GM12891 (cell line): ENCODE measurements at regions not wholly inside any gene's neighbourhood (a gene's known extent, or its start where the extent isn't known, plus 50 kb on each side); places are given as distances from the start of the nearest gene placed in this dataset.

Experiments
- POLR2A ChIP-seq: IDR thresholded peaks from 2 replicates; pipeline ENCODE4 v1.6.1; 2011; ENCODE audit warnings: low read depth, low read length, control low read depth
- POLR2AphosphoS5 ChIP-seq: IDR thresholded peaks from 2 replicates; pipeline ENCODE4 v1.6.1; 2011; ENCODE audit warnings: low read depth, low read length, control low read depth
- POU2F2 ChIP-seq: IDR thresholded peaks from 2 replicates; pipeline ENCODE4 v1.6.1; 2011; ENCODE audit warnings: low read depth, mild to moderate bottlenecking, control low read depth, low read length, moderate library complexity
- TAF1 ChIP-seq: IDR thresholded peaks from 2 replicates; pipeline ENCODE4 v1.6.1; 2011; ENCODE audit warnings: low read depth, low read length, control low read depth

DNA sequence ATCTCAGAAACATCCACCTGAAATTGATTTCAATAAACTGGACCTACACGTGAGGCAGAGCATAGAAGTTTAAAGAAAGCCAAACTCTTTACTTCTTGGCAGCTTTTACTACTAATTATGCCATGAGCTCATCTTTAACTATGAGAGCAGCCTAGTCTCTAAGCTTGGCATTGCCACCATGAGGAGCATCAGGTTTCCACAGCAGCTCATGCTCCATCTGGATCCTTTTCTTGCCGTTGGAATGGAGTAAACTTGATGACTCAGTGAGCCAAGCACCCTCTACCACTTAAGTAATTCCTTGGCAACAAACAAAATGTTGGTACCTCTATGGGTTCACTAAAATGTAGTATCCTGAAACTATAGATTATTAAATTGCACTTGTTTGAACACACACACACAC is 583.2 kb downstream of the EPHA3 start:
- TF ChIP-seq POLR2AphosphoS5 = no peak
- no peak for TF ChIP-seq POLR2A
- TF ChIP-seq TAF1 = no peak
- no peak for TF ChIP-seq POU2F2
